KG1 (cell line): ENCODE measurements at regions not wholly inside any gene's neighbourhood (a gene's known extent, or its start where the extent isn't known, plus 50 kb on each side); places are given as distances from the start of the nearest gene placed in this dataset.
"Not testable (repeated sequence)": the region's sequence is repeated elsewhere in the genome, so short reads cannot be mapped to it uniquely, and the experiment has no call there.

ENCODE experiments used
- DNase-seq: peaks from one replicate; lab custom pipeline; 2025; lab: John Stamatoyannopoulos, UW

GRCh38 chr14:83908419-83908818, 1621.5 kb upstream of the FLRT2 start:
- no peak for DNase-seq

GRCh38 chr14:83909507-83909906, 1620.4 kb upstream of the FLRT2 start:
- no peak for DNase-seq

GRCh38 chr14:83912032-83912642, 1617.8 kb upstream of the FLRT2 start:
- no peak for DNase-seq

GRCh38 chr14:83913476-83913875, 1616.5 kb upstream of the FLRT2 start:
- DNase-seq: no peak

- DNase-seq: no peak
These were observed 1611.4 kb upstream of the FLRT2 start for GRCh38 chr14:83918546-83918945.

- not testable (repeated sequence) for DNase-seq
These were observed 1610.3 kb upstream of the FLRT2 start for GRCh38 chr14:83919675-83920074.

- no peak for DNase-seq
These were observed 1606.1 kb upstream of the FLRT2 start for GRCh38 chr14:83923842-83924241.

GRCh38 chr14:83924259-83924658, 1605.7 kb upstream of the FLRT2 start:
- DNase-seq: no peak

- no peak for DNase-seq
These were observed 1589.7 kb upstream of the FLRT2 start for GRCh38 chr14:83940253-83940652.

- DNase-seq: no peak
These were observed 1571.6 kb upstream of the FLRT2 start for GRCh38 chr14:83958359-83958758.

GRCh38 chr14:83960832-83961512, 1569.0 kb upstream of the FLRT2 start:
- no peak for DNase-seq

GRCh38 chr14:83969998-83970397, 1559.9 kb upstream of the FLRT2 start:
- DNase-seq: no peak

GRCh38 chr14:83972631-83973030, 1557.3 kb upstream of the FLRT2 start:
- DNase-seq: no peak

- DNase-seq: no peak
These were observed 1555.2 kb upstream of the FLRT2 start for GRCh38 chr14:83974647-83975163.

- DNase-seq: no peak
These were observed 1554.5 kb upstream of the FLRT2 start for GRCh38 chr14:83975435-83975834.

GRCh38 chr14:83975841-83976770, 1553.8 kb upstream of the FLRT2 start:
- no peak for DNase-seq

- DNase-seq: no peak
These were observed 1552.4 kb upstream of the FLRT2 start for GRCh38 chr14:83977583-83977982.

- DNase-seq: not testable (repeated sequence)
These were observed 1548.2 kb upstream of the FLRT2 start for GRCh38 chr14:83981676-83982258.

- no peak for DNase-seq
These were observed 1541.7 kb upstream of the FLRT2 start for GRCh38 chr14:83988275-83988674.

GRCh38 chr14:83991666-83992065, 1538.3 kb upstream of the FLRT2 start:
- no peak for DNase-seq

GRCh38 chr14:83992857-83993256, 1537.1 kb upstream of the FLRT2 start:
- DNase-seq: no peak

- no peak for DNase-seq
These were observed 1536.4 kb upstream of the FLRT2 start for GRCh38 chr14:83993545-83993944.
